WTC11 (cell line): ENCODE measurements at regions not wholly inside any gene's neighbourhood (a gene's known extent, or its start where the extent isn't known, plus 50 kb on each side); places are given as distances from the start of the nearest gene placed in this dataset.

ENCODE experiments used
- NR2C2 ChIP-seq: sonication (generic); formaldehyde crosslinking; IDR thresholded peaks from 2 replicates; pipeline ENCODE4 v1.8.0; 2022; ENCODE audit warnings: mild to moderate bottlenecking, missing genetic modification reagents
- SOX15 ChIP-seq: fragments of 250-450 bp; sonication (Bioruptor Pico); IDR thresholded peaks from 2 replicates; pipeline ENCODE4 v1.9.0; 2021; ENCODE audit warnings: mild to moderate bottlenecking
- ZSCAN18 ChIP-seq: fragments of 250-450 bp; sonication (Bioruptor Pico); IDR thresholded peaks from 2 replicates; pipeline ENCODE4 v2.1.2; 2022; ENCODE audit warnings: mild to moderate bottlenecking, moderate library complexity
- TF ChIP-seq, protein P1 (sequence below): fragments of 200-600 bp; IDR thresholded peaks from 2 replicates; pipeline ENCODE4 v1.8.0; 2022; ENCODE audit warnings: antibody characterized with exemption
- TF ChIP-seq, protein P2 (sequence below): sonication (generic); formaldehyde crosslinking; IDR thresholded peaks from 2 replicates; pipeline ENCODE4 v1.8.1; 2023; ENCODE audit warnings: mild to moderate bottlenecking, missing genetic modification reagents
- TF ChIP-seq, protein P3 (sequence below): sonication (generic); formaldehyde crosslinking; IDR thresholded peaks from 2 replicates; pipeline ENCODE4 v1.8.1; 2023; ENCODE audit warnings: mild to moderate bottlenecking, missing genetic modification reagents, moderate library complexity
- TF ChIP-seq, protein P4 (sequence below): sonication (generic); formaldehyde crosslinking; IDR thresholded peaks from 2 replicates; pipeline ENCODE4 v1.8.0; 2022; ENCODE audit warnings: mild to moderate bottlenecking, missing genetic modification reagents

- TF ChIP-seq, protein P1, sequence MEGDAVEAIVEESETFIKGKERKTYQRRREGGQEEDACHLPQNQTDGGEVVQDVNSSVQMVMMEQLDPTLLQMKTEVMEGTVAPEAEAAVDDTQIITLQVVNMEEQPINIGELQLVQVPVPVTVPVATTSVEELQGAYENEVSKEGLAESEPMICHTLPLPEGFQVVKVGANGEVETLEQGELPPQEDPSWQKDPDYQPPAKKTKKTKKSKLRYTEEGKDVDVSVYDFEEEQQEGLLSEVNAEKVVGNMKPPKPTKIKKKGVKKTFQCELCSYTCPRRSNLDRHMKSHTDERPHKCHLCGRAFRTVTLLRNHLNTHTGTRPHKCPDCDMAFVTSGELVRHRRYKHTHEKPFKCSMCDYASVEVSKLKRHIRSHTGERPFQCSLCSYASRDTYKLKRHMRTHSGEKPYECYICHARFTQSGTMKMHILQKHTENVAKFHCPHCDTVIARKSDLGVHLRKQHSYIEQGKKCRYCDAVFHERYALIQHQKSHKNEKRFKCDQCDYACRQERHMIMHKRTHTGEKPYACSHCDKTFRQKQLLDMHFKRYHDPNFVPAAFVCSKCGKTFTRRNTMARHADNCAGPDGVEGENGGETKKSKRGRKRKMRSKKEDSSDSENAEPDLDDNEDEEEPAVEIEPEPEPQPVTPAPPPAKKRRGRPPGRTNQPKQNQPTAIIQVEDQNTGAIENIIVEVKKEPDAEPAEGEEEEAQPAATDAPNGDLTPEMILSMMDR = no peak
- TF ChIP-seq, protein P2, sequence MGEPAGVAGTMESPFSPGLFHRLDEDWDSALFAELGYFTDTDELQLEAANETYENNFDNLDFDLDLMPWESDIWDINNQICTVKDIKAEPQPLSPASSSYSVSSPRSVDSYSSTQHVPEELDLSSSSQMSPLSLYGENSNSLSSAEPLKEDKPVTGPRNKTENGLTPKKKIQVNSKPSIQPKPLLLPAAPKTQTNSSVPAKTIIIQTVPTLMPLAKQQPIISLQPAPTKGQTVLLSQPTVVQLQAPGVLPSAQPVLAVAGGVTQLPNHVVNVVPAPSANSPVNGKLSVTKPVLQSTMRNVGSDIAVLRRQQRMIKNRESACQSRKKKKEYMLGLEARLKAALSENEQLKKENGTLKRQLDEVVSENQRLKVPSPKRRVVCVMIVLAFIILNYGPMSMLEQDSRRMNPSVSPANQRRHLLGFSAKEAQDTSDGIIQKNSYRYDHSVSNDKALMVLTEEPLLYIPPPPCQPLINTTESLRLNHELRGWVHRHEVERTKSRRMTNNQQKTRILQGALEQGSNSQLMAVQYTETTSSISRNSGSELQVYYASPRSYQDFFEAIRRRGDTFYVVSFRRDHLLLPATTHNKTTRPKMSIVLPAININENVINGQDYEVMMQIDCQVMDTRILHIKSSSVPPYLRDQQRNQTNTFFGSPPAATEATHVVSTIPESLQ (CRISPR knock-in tag) = no peak
- TF ChIP-seq NR2C2 (CRISPR knock-in tag) (no peak), SOX15 (CRISPR knock-in tag) (no peak), ZSCAN18 (CRISPR knock-in tag) (no peak)
- TF ChIP-seq, protein P3, sequence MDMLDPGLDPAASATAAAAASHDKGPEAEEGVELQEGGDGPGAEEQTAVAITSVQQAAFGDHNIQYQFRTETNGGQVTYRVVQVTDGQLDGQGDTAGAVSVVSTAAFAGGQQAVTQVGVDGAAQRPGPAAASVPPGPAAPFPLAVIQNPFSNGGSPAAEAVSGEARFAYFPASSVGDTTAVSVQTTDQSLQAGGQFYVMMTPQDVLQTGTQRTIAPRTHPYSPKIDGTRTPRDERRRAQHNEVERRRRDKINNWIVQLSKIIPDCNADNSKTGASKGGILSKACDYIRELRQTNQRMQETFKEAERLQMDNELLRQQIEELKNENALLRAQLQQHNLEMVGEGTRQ = no peak
- TF ChIP-seq, protein P4, sequence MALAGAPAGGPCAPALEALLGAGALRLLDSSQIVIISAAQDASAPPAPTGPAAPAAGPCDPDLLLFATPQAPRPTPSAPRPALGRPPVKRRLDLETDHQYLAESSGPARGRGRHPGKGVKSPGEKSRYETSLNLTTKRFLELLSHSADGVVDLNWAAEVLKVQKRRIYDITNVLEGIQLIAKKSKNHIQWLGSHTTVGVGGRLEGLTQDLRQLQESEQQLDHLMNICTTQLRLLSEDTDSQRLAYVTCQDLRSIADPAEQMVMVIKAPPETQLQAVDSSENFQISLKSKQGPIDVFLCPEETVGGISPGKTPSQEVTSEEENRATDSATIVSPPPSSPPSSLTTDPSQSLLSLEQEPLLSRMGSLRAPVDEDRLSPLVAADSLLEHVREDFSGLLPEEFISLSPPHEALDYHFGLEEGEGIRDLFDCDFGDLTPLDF = no peak
Measured at GRCh38 chr12:115467531-115467930, 783.6 kb upstream of the TBX3 start.
